GM23248 (cell line): ENCODE measurements at regions not wholly inside any gene's neighbourhood (a gene's known extent, or its start where the extent isn't known, plus 50 kb on each side); places are given as distances from the start of the nearest gene placed in this dataset.

ENCODE experiments used
- DNase-seq: peaks from one replicate; pipeline ENCODE4 v3.0.0-alpha.2; 2015
- H2AFZ ChIP-seq: fragments of 200-600 bp; sonication (generic); 2 replicates; pipeline ENCODE4 v1.6.1; 2016; ENCODE audit warnings: antibody characterized with exemption
- H3F3A ChIP-seq: fragments of 200-600 bp; sonication (generic); 2 replicates; pipeline ENCODE4 v1.6.1; 2016; ENCODE audit warnings: mild to moderate bottlenecking, antibody characterized with exemption, mixed run types; ENCODE audit not compliant: insufficient read depth
- H3K27ac ChIP-seq: fragments of 200-600 bp; sonication (generic); 2 replicates; pipeline ENCODE4 v1.5.1; 2016; ENCODE audit warnings: mild to moderate bottlenecking
- H3K27me3 ChIP-seq: fragments of 200-600 bp; sonication (generic); replicated peaks from 2 replicates; pipeline ENCODE4 v1.6.1; 2016; ENCODE audit warnings: mild to moderate bottlenecking; ENCODE audit not compliant: insufficient read depth
- H3K36me3 ChIP-seq: fragments of 200-600 bp; sonication (generic); 2 replicates; pipeline ENCODE4 v1.6.1; 2016; ENCODE audit warnings: low read depth, mild to moderate bottlenecking
- H3K4me1 ChIP-seq: fragments of 200-600 bp; sonication (generic); 2 replicates; pipeline ENCODE4 v1.6.1; 2016; ENCODE audit warnings: mild to moderate bottlenecking; ENCODE audit not compliant: insufficient read depth
- H3K4me2 ChIP-seq: fragments of 200-600 bp; sonication (generic); one replicate; pipeline ENCODE4 v1.6.1; 2016; ENCODE audit warnings: mild to moderate bottlenecking; ENCODE audit not compliant: unreplicated experiment
- H3K4me3 ChIP-seq: fragments of 200-600 bp; sonication (generic); 2 replicates; pipeline ENCODE4 v1.5.1; 2016; ENCODE audit warnings: mild to moderate bottlenecking
- H3K79me2 ChIP-seq: fragments of 200-600 bp; sonication (generic); 2 replicates; pipeline ENCODE4 v1.6.1; 2016; ENCODE audit warnings: mild to moderate bottlenecking; ENCODE audit not compliant: insufficient read depth
- H3K9ac ChIP-seq: fragments of 200-600 bp; sonication (generic); 2 replicates; pipeline ENCODE4 v1.6.1; 2016; ENCODE audit warnings: mild to moderate bottlenecking
- H3K9me2 ChIP-seq: fragments of 200-600 bp; sonication (generic); 2 replicates; pipeline ENCODE4 v1.6.1; 2016; ENCODE audit warnings: mixed run types, mild to moderate bottlenecking, moderate library complexity; ENCODE audit not compliant: insufficient read depth
- H3K9me3 ChIP-seq: fragments of 200-600 bp; sonication (generic); one replicate; pipeline ENCODE4 v1.6.1; 2017; ENCODE audit warnings: low read depth
- H4K20me1 ChIP-seq: fragments of 200-600 bp; sonication (generic); 2 replicates; pipeline ENCODE4 v1.6.0; 2016; ENCODE audit not compliant: insufficient read depth
- EZH2 ChIP-seq: fragments of 200-600 bp; sonication (generic); IDR thresholded peaks from 2 replicates; pipeline ENCODE4 v1.6.1; 2018; ENCODE audit warnings: antibody characterized with exemption, mild to moderate bottlenecking; ENCODE audit not compliant: insufficient read depth, poor library complexity, severe bottlenecking
- EZH2phosphoT487 ChIP-seq: fragments of 200-600 bp; sonication (generic); IDR thresholded peaks from 2 replicates; pipeline ENCODE4 v1.6.1; 2018; ENCODE audit warnings: antibody characterized with exemption, moderate library complexity, mild to moderate bottlenecking, low read depth; ENCODE audit not compliant: insufficient read depth
- WGBS, 2 experiments: methylation state at CpG; one replicate each; pipeline ENCODE4 v1.1.6; 2015 to 2017; ENCODE audit warnings: low lambda C conversion rate in 2 of 2, low coverage in 1 of 2; ENCODE audit errors: missing lambda C conversion rate in 2 of 2; 5-methylcytosine and 5-hydroxymethylcytosine counted together
- in situ Hi-C: fragments of 300-500 bp; cut with MboI; formaldehyde crosslinking; loops from 2 replicates; pipeline ENCODE4 v1.15.0; 2020

- no peaks in the 10 kb centered on the region for H3K4me1 ChIP-seq
- H3K4me3 ChIP-seq: no peak overlapping the region
- TF ChIP-seq EZH2phosphoT487 (no peak), EZH2 (no peak)
- 0 to 3% methylated on average over 2 of the region's 2 CpGs for WGBS, 2 experiments
- H3K79me2 ChIP-seq: no peaks in the 10 kb centered on the region
- H2AFZ ChIP-seq: no peak overlapping the region
- no peak overlapping the region for H3K9ac ChIP-seq
- no peaks in the 10 kb centered on the region for H3K27me3 ChIP-seq
- no peaks in the 10 kb centered on the region for H4K20me1 ChIP-seq
- in situ Hi-C loops: no loop called here
- H3K9me2 ChIP-seq: no peaks in the 10 kb centered on the region
- no peaks in the 10 kb centered on the region for H3F3A ChIP-seq
- no peak overlapping the region for H3K4me2 ChIP-seq
- H3K27ac ChIP-seq: no peak overlapping the region
- no peaks in the 10 kb centered on the region for H3K9me3 ChIP-seq
- DNase-seq: no peak
- H3K36me3 ChIP-seq: no peaks in the 10 kb centered on the region
Measured at GRCh38 chrY:19262310-19262709, 482.2 kb downstream of the KDM5D start.

GRCh38 chrY:19232276-19232994 is 458.9 kb upstream of the HSFY2 start:
- H3K36me3 ChIP-seq: no peaks in the 10 kb centered on the region
- in situ Hi-C loops: no loop called here
- H3K27me3 ChIP-seq: no peaks in the 10 kb centered on the region
- 6 to 10% methylated on average over 6 to 7 of the region's 9 CpGs for WGBS, 2 experiments
- H3K4me2 ChIP-seq: no peak overlapping the region
- no peak overlapping the region for H3K27ac ChIP-seq
- no peak for DNase-seq
- TF ChIP-seq EZH2 (no peak), EZH2phosphoT487 (no peak)
- no peak overlapping the region for H3K4me3 ChIP-seq
- no peaks in the 10 kb centered on the region for H3F3A ChIP-seq
- no peaks in the 10 kb centered on the region for H3K9me2 ChIP-seq
- no peaks in the 10 kb centered on the region for H3K9me3 ChIP-seq
- no peaks in the 10 kb centered on the region for H3K79me2 ChIP-seq
- H4K20me1 ChIP-seq: no peaks in the 10 kb centered on the region
- H3K4me1 ChIP-seq: no peaks in the 10 kb centered on the region
- H2AFZ ChIP-seq: no peak overlapping the region
- no peak overlapping the region for H3K9ac ChIP-seq

GRCh38 chrY:19220784-19221183 is 447.2 kb upstream of the HSFY2 start:
- H3K27ac ChIP-seq: no peak overlapping the region
- no peak for DNase-seq
- in situ Hi-C loops: no loop called here
- H3K36me3 ChIP-seq: no peaks in the 10 kb centered on the region
- TF ChIP-seq EZH2phosphoT487 (no peak), EZH2 (no peak)
- H3K9me2 ChIP-seq: no peaks in the 10 kb centered on the region
- H3K27me3 ChIP-seq: no peaks in the 10 kb centered on the region
- no peak overlapping the region for H3K4me2 ChIP-seq
- WGBS, 2 experiments: 60 to 82% methylated on average over 1 of the region's 1 CpG
- no peaks in the 10 kb centered on the region for H3F3A ChIP-seq
- H3K9ac ChIP-seq: no peak overlapping the region
- H3K4me1 ChIP-seq: no peaks in the 10 kb centered on the region
- H4K20me1 ChIP-seq: no peaks in the 10 kb centered on the region
- H2AFZ ChIP-seq: no peak overlapping the region
- no peak overlapping the region for H3K4me3 ChIP-seq
- no peaks in the 10 kb centered on the region for H3K79me2 ChIP-seq
- H3K9me3 ChIP-seq: no peaks in the 10 kb centered on the region

- H3K27ac ChIP-seq: no peak overlapping the region
- no peaks in the 10 kb centered on the region for H3F3A ChIP-seq
- in situ Hi-C loops: no loop called here
- no peak overlapping the region for H3K4me2 ChIP-seq
- no peaks in the 10 kb centered on the region for H3K79me2 ChIP-seq
- TF ChIP-seq EZH2: no peak
- TF ChIP-seq EZH2phosphoT487: no peak
- no peaks in the 10 kb centered on the region for H3K9me3 ChIP-seq
- no peaks in the 10 kb centered on the region for H4K20me1 ChIP-seq
- H3K4me1 ChIP-seq: no peaks in the 10 kb centered on the region
- no peak for DNase-seq
- H3K36me3 ChIP-seq: no peaks in the 10 kb centered on the region
- no peaks in the 10 kb centered on the region for H3K9me2 ChIP-seq
- H2AFZ ChIP-seq: no peak overlapping the region
- WGBS, 2 experiments: 0 to 12% methylated on average over 2 of the region's 2 CpGs
- no peak overlapping the region for H3K9ac ChIP-seq
- H3K4me3 ChIP-seq: no peak overlapping the region
- no peaks in the 10 kb centered on the region for H3K27me3 ChIP-seq
Measured at GRCh38 chrY:19208915-19209314, 435.4 kb upstream of the HSFY2 start.
